ENCODE measurements at regions not wholly inside any gene's neighbourhood (a gene's known extent, or its start where the extent isn't known, plus 50 kb on each side); places are given as distances from the start of the nearest gene placed in this dataset.
"Not testable (repeated sequence)": the region's sequence is repeated elsewhere in the genome, so short reads cannot be mapped to it uniquely, and the experiment has no call there.

GRCh38 chr13:44693156-44693764, 117.1 kb upstream of the TSC22D1 start:
- in situ Hi-C loops (cut with MboI; ENCODE audit: low sequenced_read_pairs, unreplicated experiment), result no loop called here
- no peak for DNase-seq (ENCODE audit: low spot score)
- no peak for TF ChIP-seq CTCF (IDR thresholded peaks at IDR 0.05; ENCODE audit: borderline replicate concordance, control extremely low read depth, extremely low read depth, insufficient read depth, missing control alignments)

- TF ChIP-seq CTCF (IDR thresholded peaks at IDR 0.05; ENCODE audit: borderline replicate concordance, control extremely low read depth, extremely low read depth, insufficient read depth, missing control alignments), result no peak
- no peak for DNase-seq (ENCODE audit: low spot score)
- in situ Hi-C loops (cut with MboI; ENCODE audit: low sequenced_read_pairs, unreplicated experiment), result no loop called here
These were observed 116.1 kb upstream of the TSC22D1 start for GRCh38 chr13:44692173-44692713.

GRCh38 chr13:44690376-44690775, 114.2 kb upstream of the TSC22D1 start:
- DNase-seq (ENCODE audit: low spot score), result no peak
- in situ Hi-C loops (cut with MboI; ENCODE audit: low sequenced_read_pairs, unreplicated experiment), result no loop called here
- TF ChIP-seq CTCF (IDR thresholded peaks at IDR 0.05; ENCODE audit: borderline replicate concordance, control extremely low read depth, extremely low read depth, insufficient read depth, missing control alignments), result no peak

GRCh38 chr13:44688652-44689051, 112.5 kb upstream of the TSC22D1 start:
- in situ Hi-C loops (cut with MboI; ENCODE audit: low sequenced_read_pairs, unreplicated experiment), result no loop called here
- DNase-seq (ENCODE audit: low spot score), result no peak
- no peak for TF ChIP-seq CTCF (IDR thresholded peaks at IDR 0.05; ENCODE audit: borderline replicate concordance, control extremely low read depth, extremely low read depth, insufficient read depth, missing control alignments)

GRCh38 chr13:44686531-44686934, 110.4 kb upstream of the TSC22D1 start:
- in situ Hi-C loops (cut with MboI; ENCODE audit: low sequenced_read_pairs, unreplicated experiment), result no loop called here

GRCh38 chr13:44685641-44686040, 109.5 kb upstream of the TSC22D1 start:
- DNase-seq (ENCODE audit: low spot score), result no peak
- no peak for TF ChIP-seq CTCF (IDR thresholded peaks at IDR 0.05; ENCODE audit: borderline replicate concordance, control extremely low read depth, extremely low read depth, insufficient read depth, missing control alignments)
- in situ Hi-C loops (cut with MboI; ENCODE audit: low sequenced_read_pairs, unreplicated experiment), result no loop called here

More at GRCh38 chr13:44686531-44686934, 110.4 kb upstream of the TSC22D1 start:
- TF ChIP-seq CTCF (IDR thresholded peaks at IDR 0.05; ENCODE audit: borderline replicate concordance, control extremely low read depth, extremely low read depth, insufficient read depth, missing control alignments), result no peak
- no peak for DNase-seq (ENCODE audit: low spot score)

- in situ Hi-C loops (cut with MboI; ENCODE audit: low sequenced_read_pairs, unreplicated experiment); DNase-seq (ENCODE audit: low spot score): not testable (repeated sequence)
These were observed 106.3 kb upstream of the TSC22D1 start for GRCh38 chr13:44682416-44682815.

Measured in GM13976 (cell line).